NB4 (cell line): ENCODE measurements at regions not wholly inside any gene's neighbourhood (a gene's known extent, or its start where the extent isn't known, plus 50 kb on each side); places are given as distances from the start of the nearest gene placed in this dataset.

ENCODE experiments used
- DNase-seq: peaks from one replicate; pipeline ENCODE4 v3.0.0; 2010; ENCODE audit warnings: low read depth
- H3K4me3 ChIP-seq: one replicate; pipeline ENCODE4 v1.5.1; 2011; ENCODE audit warnings: mild to moderate bottlenecking, low read depth, low read length, moderate library complexity
- CTCF ChIP-seq: IDR thresholded peaks from one replicate; pipeline ENCODE4 v1.5.1; 2012; ENCODE audit warnings: low read depth, low read length
- MAX ChIP-seq: IDR thresholded peaks from 2 replicates; pipeline ENCODE4 v1.6.1; 2011; ENCODE audit warnings: low read depth, low read length
- MYC ChIP-seq: IDR thresholded peaks from 2 replicates; pipeline ENCODE4 v1.6.1; 2011; ENCODE audit warnings: low read depth, low read length
- POLR2A ChIP-seq: IDR thresholded peaks from 2 replicates; pipeline ENCODE4 v1.6.1; 2011; ENCODE audit warnings: mild to moderate bottlenecking; ENCODE audit not compliant: insufficient read length; ENCODE audit errors: extremely low read depth

- TF ChIP-seq POLR2A (no peak), MAX (no peak), MYC (no peak)
Measured at GRCh38 chr2:108167699-108168098, 72.1 kb upstream of the SULT1C3 start.

GRCh38 chr2:108169982-108170625 is 69.7 kb upstream of the SULT1C3 start:
- H3K4me3 ChIP-seq, result no peak overlapping the region
- peak; percentile 31 for DNase-seq

More at GRCh38 chr2:108167699-108168098, 72.1 kb upstream of the SULT1C3 start:
- no peak for DNase-seq
- H3K4me3 ChIP-seq, result no peak overlapping the region

GRCh38 chr2:108171657-108172056 is 68.1 kb upstream of the SULT1C3 start:
- DNase-seq, result no peak
- no peak for TF ChIP-seq MYC
- no peak for TF ChIP-seq POLR2A
- no peak for TF ChIP-seq MAX
- TF ChIP-seq CTCF, result no peak
- H3K4me3 ChIP-seq, result no peak overlapping the region

More at GRCh38 chr2:108169982-108170625, 69.7 kb upstream of the SULT1C3 start:
- no peak for TF ChIP-seq POLR2A
- peak; percentile 35 for TF ChIP-seq CTCF

- no peak overlapping the region for H3K4me3 ChIP-seq
- no peak for TF ChIP-seq MAX
- TF ChIP-seq CTCF, result peak; percentile 50
- no peak for TF ChIP-seq POLR2A
- TF ChIP-seq MYC, result no peak
- peak; percentile 56 for DNase-seq
Measured at GRCh38 chr2:108182489-108182888, 57.3 kb upstream of the SULT1C3 start.

GRCh38 chr2:108184419-108184818 is 55.3 kb upstream of the SULT1C3 start:
- H3K4me3 ChIP-seq, result no peak overlapping the region
- TF ChIP-seq CTCF, result peak; percentile 39
- TF ChIP-seq MYC, result no peak
- peak; percentile 28 for DNase-seq

GRCh38 chr2:108189316-108189715 is 50.5 kb upstream of the SULT1C3 start:
- TF ChIP-seq MAX (no peak), MYC (no peak), POLR2A (no peak), CTCF (no peak)
- no peak for DNase-seq
- H3K4me3 ChIP-seq, result no peak overlapping the region
